BLaER1 (cell line): ENCODE measurements at regions not wholly inside any gene's neighbourhood (a gene's known extent, or its start where the extent isn't known, plus 50 kb on each side); places are given as distances from the start of the nearest gene placed in this dataset.

Experiments used
- H3K27ac ChIP-seq: shearing (Covaris generic); formaldehyde crosslinking; 2 replicates; pipeline ENCODE4 v1.8.1; 2022
- H3K27me3 ChIP-seq: shearing (Covaris generic); formaldehyde crosslinking; 2 replicates; pipeline ENCODE4 v1.8.1; 2022
- H3K36me3 ChIP-seq: shearing (Covaris generic); formaldehyde crosslinking; 2 replicates; pipeline ENCODE4 v1.8.1; 2022
- H3K4me1 ChIP-seq: shearing (Covaris generic); formaldehyde crosslinking; 2 replicates; pipeline ENCODE4 v1.8.1; 2022
- H3K4me2 ChIP-seq: shearing (Covaris generic); formaldehyde crosslinking; 2 replicates; pipeline ENCODE4 v1.8.1; 2022
- H3K4me3 ChIP-seq: shearing (Covaris generic); formaldehyde crosslinking; 2 replicates; pipeline ENCODE4 v1.8.1; 2022
- H3K9ac ChIP-seq: shearing (Covaris generic); formaldehyde crosslinking; 2 replicates; pipeline ENCODE4 v1.8.1; 2022
- H3K9me3 ChIP-seq: shearing (Covaris generic); formaldehyde crosslinking; 2 replicates; pipeline ENCODE4 v1.8.1; 2022
- H4K20me1 ChIP-seq: shearing (Covaris generic); formaldehyde crosslinking; 2 replicates; pipeline ENCODE4 v1.8.1; 2022
- Cebpa-rat ChIP-seq: shearing (Covaris generic); IDR thresholded peaks from 2 replicates; pipeline ENCODE4 v1.8.1; 2022

- H3K27me3 ChIP-seq: no peaks in the 10 kb centered on the region
- H3K4me1 ChIP-seq: no peaks in the 10 kb centered on the region
- H3K4me2 ChIP-seq: no peak overlapping the region
- H3K9me3 ChIP-seq: peaks cover 4% of the 10 kb centered on the region; the same call in 1 of the 2 replicates
- no peak overlapping the region for H3K9ac ChIP-seq
- H3K4me3 ChIP-seq: no peak overlapping the region
- TF ChIP-seq Cebpa-rat: no peak
- no peak overlapping the region for H3K27ac ChIP-seq
- H4K20me1 ChIP-seq: no peaks in the 10 kb centered on the region
- H3K36me3 ChIP-seq: no peaks in the 10 kb centered on the region
These were observed 653.0 kb downstream of the HTR1B start for GRCh38 chr6:76810286-76810685.

DNA sequence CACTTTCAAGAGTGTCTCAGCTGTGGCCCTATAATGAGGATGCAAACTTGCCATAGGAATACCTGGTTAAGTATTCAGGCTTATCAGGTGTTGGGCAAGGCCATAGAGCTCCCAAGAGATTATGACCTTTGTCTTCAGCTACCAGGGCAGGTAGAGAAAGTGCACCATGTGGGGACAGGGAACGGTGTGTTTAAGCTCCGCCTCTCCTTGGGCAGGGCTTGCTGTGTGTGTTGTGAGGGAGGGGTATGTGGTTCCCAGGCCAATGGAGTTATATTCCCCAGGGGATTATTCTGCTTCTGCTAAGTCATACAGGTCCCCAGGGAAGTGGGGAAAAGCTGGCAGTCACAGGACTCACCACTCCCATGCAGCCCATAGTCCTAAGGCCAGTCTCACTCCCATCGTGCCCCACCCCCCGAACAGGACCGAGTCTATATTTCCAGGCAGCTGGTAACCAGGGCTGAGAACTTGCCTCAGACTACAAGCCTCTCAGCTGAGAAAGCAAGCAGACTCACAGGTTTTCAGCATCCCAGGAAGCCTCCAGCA is 660.2 kb downstream of the HTR1B start:
- no peak overlapping the region for H3K4me3 ChIP-seq
- H3K36me3 ChIP-seq: no peaks in the 10 kb centered on the region
- H3K27ac ChIP-seq: no peak overlapping the region
- no peak overlapping the region for H3K4me2 ChIP-seq
- H3K4me1 ChIP-seq: no peaks in the 10 kb centered on the region
- no peak overlapping the region for H3K9ac ChIP-seq
- no peaks in the 10 kb centered on the region for H4K20me1 ChIP-seq
- no peaks in the 10 kb centered on the region for H3K27me3 ChIP-seq
- H3K9me3 ChIP-seq: no peaks in the 10 kb centered on the region
- no peak for TF ChIP-seq Cebpa-rat

GRCh38 chr6:76792394-76792793 is 670.9 kb downstream of the HTR1B start:
- Histone ChIP-seq H4K20me1 (no peaks in the 10 kb centered on the region), H3K9me3 (no peaks in the 10 kb centered on the region), H3K4me2 (no peak overlapping the region), H3K9ac (no peak overlapping the region), H3K4me3 (no peak overlapping the region), H3K27me3 (no peaks in the 10 kb centered on the region), H3K4me1 (no peaks in the 10 kb centered on the region), H3K36me3 (no peaks in the 10 kb centered on the region), H3K27ac (no peak overlapping the region)
- no peak for TF ChIP-seq Cebpa-rat

DNA sequence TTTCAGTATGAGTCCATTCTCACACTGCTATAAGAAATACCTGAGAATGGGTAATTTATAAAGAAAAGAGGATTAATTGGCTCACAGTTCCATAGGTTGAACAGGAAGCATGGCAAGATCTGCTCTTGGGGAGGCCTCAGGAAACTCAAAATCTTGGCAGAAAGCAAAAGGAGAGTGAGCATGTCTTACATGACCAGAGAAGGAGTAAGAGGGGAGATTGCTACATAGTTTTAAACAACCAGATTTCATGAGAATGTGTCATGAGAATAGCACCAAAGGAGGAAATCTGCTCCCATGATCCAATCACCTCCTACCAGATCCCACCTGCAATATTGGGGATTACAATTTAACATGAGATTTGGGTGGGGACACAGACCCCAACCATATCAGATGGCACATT is 672.4 kb downstream of the HTR1B start:
- H3K9ac ChIP-seq: no peak overlapping the region
- TF ChIP-seq Cebpa-rat: no peak
- no peaks in the 10 kb centered on the region for H3K27me3 ChIP-seq
- H4K20me1 ChIP-seq: no peaks in the 10 kb centered on the region
- no peak overlapping the region for H3K4me3 ChIP-seq
- no peaks in the 10 kb centered on the region for H3K4me1 ChIP-seq
- H3K9me3 ChIP-seq: no peaks in the 10 kb centered on the region
- H3K27ac ChIP-seq: no peak overlapping the region
- no peaks in the 10 kb centered on the region for H3K36me3 ChIP-seq
- no peak overlapping the region for H3K4me2 ChIP-seq

DNA sequence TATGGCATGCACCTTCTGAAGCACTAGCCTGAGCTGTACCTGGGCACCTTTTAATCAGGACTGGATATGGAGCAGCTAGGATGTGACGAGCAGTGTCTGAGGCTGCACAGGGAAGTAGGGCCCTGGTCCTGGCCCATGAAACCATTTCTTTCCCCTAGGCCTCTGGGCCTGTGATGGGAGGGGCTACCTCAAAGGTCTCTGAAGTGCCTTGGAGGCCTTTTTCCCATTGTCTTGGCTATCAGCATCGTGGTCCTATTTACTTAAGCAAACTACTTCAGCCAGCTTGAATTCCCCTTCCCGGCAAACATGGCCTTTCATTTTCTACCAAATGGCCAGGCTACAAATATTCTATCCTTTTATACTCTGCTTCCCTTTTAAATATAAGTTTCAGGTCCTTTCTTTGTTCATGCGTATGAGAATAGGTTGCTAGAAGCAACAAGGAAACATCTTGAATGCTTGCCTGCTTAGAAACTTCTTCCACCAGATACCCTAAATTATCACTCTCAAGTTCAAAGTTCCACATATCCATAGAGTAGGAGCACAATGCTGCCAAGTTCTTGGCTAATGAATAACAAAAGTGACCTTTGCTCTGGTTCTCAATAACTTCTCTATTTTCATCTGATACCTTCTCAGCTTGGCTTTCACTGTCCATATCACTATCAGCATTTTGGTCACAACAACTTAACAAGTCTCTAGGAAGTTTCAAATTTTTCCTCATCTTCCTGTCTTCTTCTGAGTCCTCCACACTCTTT is 673.1 kb downstream of the HTR1B start:
- Histone ChIP-seq H3K9me3 (no peaks in the 10 kb centered on the region), H4K20me1 (no peaks in the 10 kb centered on the region), H3K27me3 (no peaks in the 10 kb centered on the region), H3K36me3 (no peaks in the 10 kb centered on the region), H3K4me1 (no peaks in the 10 kb centered on the region), H3K27ac (no peak overlapping the region), H3K4me2 (no peak overlapping the region), H3K4me3 (no peak overlapping the region), H3K9ac (no peak overlapping the region)
- TF ChIP-seq Cebpa-rat: no peak

GRCh38 chr6:76789580-76789979 is 673.7 kb downstream of the HTR1B start:
- no peak overlapping the region for H3K4me2 ChIP-seq
- H3K9ac ChIP-seq: no peak overlapping the region
- H3K4me1 ChIP-seq: no peaks in the 10 kb centered on the region
- no peaks in the 10 kb centered on the region for H3K27me3 ChIP-seq
- TF ChIP-seq Cebpa-rat: no peak
- H4K20me1 ChIP-seq: no peaks in the 10 kb centered on the region
- no peaks in the 10 kb centered on the region for H3K36me3 ChIP-seq
- H3K9me3 ChIP-seq: no peaks in the 10 kb centered on the region
- H3K4me3 ChIP-seq: no peak overlapping the region
- H3K27ac ChIP-seq: no peak overlapping the region

- H3K9me3 ChIP-seq: no peaks in the 10 kb centered on the region
- H3K27ac ChIP-seq: no peak overlapping the region
- no peaks in the 10 kb centered on the region for H3K4me1 ChIP-seq
- H4K20me1 ChIP-seq: no peaks in the 10 kb centered on the region
- H3K27me3 ChIP-seq: no peaks in the 10 kb centered on the region
- no peak overlapping the region for H3K4me2 ChIP-seq
- TF ChIP-seq Cebpa-rat: no peak
- no peak overlapping the region for H3K4me3 ChIP-seq
- H3K36me3 ChIP-seq: no peaks in the 10 kb centered on the region
- H3K9ac ChIP-seq: no peak overlapping the region
These were observed 675.1 kb downstream of the HTR1B start for GRCh38 chr6:76788155-76788554.

DNA sequence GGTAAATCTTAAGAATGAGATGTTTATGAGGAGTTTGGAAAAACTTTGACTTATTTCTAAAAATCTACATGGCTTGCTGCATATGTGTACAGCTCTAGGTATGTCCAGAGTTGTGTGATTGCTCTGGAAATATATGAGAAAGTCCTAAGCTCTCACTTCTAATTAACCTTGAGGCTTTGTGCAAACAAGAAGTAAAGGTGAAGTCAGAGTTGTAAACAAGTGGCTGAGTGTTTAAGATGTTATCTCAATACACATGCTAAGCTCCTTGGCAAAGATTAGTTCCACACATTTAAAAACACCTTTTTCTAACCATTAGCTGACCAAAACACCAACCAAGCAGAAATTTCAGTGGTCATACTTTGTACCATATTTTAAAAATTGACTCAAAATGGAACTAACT is 684.2 kb downstream of the HTR1B start:
- no peak overlapping the region for H3K4me2 ChIP-seq
- H4K20me1 ChIP-seq: no peaks in the 10 kb centered on the region
- no peak overlapping the region for H3K9ac ChIP-seq
- H3K36me3 ChIP-seq: no peaks in the 10 kb centered on the region
- no peak overlapping the region for H3K4me3 ChIP-seq
- H3K4me1 ChIP-seq: no peaks in the 10 kb centered on the region
- H3K9me3 ChIP-seq: no peaks in the 10 kb centered on the region
- no peaks in the 10 kb centered on the region for H3K27me3 ChIP-seq
- no peak for TF ChIP-seq Cebpa-rat
- H3K27ac ChIP-seq: no peak overlapping the region

DNA sequence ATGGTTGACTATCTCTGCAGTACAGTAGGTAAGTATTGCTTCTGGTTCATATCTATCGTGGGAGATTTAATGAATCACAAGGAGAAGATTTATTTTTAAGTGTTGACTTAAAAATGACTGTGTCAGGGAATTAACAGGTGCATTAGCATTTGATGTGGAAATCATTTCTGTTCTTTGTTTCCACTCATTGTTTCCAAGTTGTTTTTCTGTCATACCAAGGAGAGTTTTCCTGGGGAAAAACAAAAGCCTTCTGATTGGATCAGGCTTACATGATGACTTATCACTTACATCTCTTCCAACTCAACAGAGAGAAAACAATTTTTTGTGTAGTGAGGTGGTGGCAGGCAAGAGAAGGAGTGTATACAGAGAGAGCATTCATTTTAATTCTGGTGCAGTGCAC is 686.4 kb downstream of the HTR1B start:
- Histone ChIP-seq H3K4me3 (no peak overlapping the region), H3K27ac (no peak overlapping the region), H3K36me3 (no peaks in the 10 kb centered on the region), H3K9ac (no peak overlapping the region), H3K4me2 (no peak overlapping the region), H3K9me3 (no peaks in the 10 kb centered on the region), H3K27me3 (no peaks in the 10 kb centered on the region), H4K20me1 (no peaks in the 10 kb centered on the region), H3K4me1 (no peaks in the 10 kb centered on the region)
- TF ChIP-seq Cebpa-rat: no peak

DNA sequence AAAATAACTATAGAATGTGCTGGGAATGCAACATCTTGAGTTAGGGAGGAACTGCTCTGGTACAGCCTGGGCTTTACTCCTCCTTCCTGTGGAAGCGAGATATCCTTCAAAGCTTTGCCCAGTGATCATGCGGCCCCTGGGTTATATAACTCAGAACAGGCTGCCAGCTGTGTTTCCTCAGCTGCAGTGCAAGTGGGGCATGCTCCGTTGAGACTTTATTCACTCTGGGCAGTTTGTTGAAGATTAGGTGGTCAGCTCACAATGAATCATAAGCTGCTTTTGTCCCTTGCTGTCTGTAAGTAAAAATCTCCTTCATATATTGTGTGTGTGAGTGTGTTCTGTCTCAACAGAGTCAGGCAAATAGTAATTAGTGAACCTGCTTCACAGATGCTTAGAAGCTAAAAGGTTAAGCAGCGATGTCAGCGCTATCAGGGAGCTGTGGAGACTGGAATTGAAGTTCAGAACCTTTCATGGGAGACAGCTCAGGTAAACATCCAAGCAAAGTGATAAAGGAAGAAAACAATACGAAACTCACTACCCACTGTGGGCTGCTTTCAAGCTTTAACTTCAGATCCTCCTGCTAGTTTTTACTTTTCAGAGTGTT is 688.4 kb downstream of the HTR1B start:
- Histone ChIP-seq H3K4me3 (no peak overlapping the region), H3K4me2 (no peak overlapping the region), H3K9me3 (no peaks in the 10 kb centered on the region), H3K36me3 (no peaks in the 10 kb centered on the region), H3K9ac (no peak overlapping the region), H3K27me3 (no peaks in the 10 kb centered on the region), H3K4me1 (no peaks in the 10 kb centered on the region), H3K27ac (no peak overlapping the region), H4K20me1 (no peaks in the 10 kb centered on the region)
- no peak for TF ChIP-seq Cebpa-rat
